Lower leg skin (tissue), 3 donors: ENCODE measurements at regions not wholly inside any gene's neighbourhood (a gene's known extent, or its start where the extent isn't known, plus 50 kb on each side); places are given as distances from the start of the nearest gene placed in this dataset.

Source experiments
- CTCF ChIP-seq, 3 donors: fragments of 450-650 bp; IDR thresholded peaks; one replicate each; pipeline ENCODE4 v1.5.1; 2016; ENCODE audit warnings: antibody characterized with exemption in 3 of 3, mild to moderate bottlenecking in 3 of 3, moderate library complexity in 2 of 3
- POLR2A ChIP-seq, 2 donors: fragments of 450-650 bp; IDR thresholded peaks; one replicate each; pipeline ENCODE4 v1.6.1; 2016 to 2017; ENCODE audit warnings: antibody characterized with exemption in 2 of 2, mild to moderate bottlenecking in 1 of 2, moderate library complexity in 1 of 2

- no peak for TF ChIP-seq CTCF (IDR thresholded peaks at IDR 0.05)
- no peak for TF ChIP-seq POLR2A (IDR thresholded peaks at IDR 0.05)
Measured at GRCh38 chr16:54488729-54489128, 202.1 kb upstream of the IRX3 start.
